GM18499 (cell line): ENCODE measurements at regions not wholly inside any gene's neighbourhood (a gene's known extent, or its start where the extent isn't known, plus 50 kb on each side); places are given as distances from the start of the nearest gene placed in this dataset.

ENCODE experiments used
- ATAC-seq: cut with Tn5 transposase; IDR thresholded peaks from one replicate; pipeline ENCODE4 v1.9.1; 2021; ENCODE audit warnings: moderate number of reproducible peaks; ENCODE audit not compliant: insufficient read depth, unreplicated experiment

DNA sequence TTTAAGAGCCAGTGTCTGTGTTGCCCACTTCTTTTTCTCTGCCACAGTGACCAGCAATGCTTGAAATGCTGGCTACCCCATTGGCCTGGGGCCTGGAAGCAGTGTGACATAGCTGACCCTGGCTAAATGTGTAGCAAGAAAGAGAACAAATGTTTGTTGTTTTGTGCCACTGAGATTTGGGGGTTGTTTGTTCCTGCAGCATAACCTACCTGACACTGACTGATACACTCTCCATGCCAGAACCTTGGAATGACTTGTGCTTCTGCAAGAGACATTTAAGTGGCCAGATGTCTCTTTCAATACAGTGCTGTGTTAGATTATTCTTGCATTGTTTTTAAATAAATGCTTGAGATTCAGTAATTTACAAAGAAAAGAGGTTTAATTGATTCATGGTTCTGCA is 411.5 kb downstream of the TYW1 start:
- no peak for ATAC-seq

DNA sequence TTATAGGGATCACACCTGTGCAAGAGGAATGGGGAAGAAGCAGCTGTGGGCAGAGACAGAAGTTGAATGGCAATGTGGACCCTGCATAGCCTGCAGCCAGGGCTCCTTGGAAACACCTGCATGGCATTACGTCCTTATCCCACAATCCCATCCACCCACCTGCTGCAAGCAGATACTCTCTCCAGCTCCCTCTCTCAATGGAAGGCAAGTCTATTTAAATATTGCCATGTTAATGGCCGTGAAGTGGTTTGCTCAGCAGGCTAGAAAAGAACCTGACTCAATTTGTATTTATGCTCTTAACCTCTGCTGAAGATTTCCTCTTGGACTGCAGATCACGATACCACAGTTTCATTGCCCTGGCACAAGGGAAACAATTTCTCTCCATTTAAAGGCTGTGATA is 417.0 kb downstream of the TYW1 start:
- ATAC-seq: no peak

DNA sequence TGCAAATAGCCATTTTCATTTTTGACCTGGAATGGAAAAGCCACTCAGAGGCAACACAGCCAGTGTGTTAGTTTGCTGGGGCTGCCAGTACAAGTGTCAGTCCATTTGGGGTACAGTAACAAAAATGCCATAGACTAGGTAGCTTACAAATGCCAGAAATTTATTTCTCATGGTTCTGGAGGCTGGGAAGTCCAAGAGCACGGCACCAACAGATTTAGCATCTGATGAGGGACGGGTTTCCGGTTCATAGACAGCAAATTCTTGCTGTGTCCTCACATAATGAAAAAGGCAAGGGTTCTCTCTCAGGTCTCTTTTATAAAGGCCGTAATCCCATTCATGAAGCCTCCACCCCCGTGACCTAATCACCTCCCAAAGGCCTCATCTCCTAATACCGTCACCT is 418.2 kb downstream of the TYW1 start:
- ATAC-seq: no peak

DNA sequence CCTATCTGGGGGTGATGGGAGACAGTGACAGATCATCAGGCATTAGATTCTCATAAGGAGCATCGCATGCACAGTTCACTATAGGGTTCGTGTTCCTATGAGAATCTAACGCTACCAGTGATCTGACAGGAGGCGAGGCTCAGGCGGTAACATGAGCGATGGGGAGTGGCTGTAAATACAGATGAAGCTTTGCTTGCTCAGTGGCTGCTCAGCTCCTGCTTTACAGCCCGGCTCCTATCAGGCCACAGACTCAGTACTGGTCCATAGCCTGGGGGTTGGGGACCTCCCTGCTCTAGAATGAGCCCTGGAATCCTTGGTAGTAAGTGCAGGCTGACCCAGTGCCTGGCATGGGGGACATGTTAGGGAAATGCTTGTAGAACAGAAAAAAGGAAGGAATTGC is 426.0 kb downstream of the TYW1 start:
- no peak for ATAC-seq

DNA sequence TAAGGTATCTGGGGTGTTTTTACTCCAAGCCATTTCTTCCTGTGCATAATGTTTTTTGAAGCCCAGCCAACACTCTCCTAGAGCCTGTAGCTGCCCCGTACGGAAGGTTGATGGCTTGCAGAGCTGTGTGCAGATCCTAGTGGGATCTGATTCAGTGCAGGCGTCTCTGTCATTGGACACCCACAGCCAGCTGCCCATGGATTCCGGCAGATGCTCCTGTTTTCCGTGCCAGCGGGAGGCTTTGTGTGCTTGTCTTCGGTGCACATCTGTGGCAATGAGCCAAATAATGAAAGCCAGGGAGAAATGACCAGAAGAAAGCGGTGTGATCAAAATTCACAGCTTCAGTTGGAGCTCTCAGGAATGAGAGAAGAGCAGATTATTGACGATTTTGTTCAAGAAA is 426.4 kb downstream of the TYW1 start:
- ATAC-seq: no peak

DNA sequence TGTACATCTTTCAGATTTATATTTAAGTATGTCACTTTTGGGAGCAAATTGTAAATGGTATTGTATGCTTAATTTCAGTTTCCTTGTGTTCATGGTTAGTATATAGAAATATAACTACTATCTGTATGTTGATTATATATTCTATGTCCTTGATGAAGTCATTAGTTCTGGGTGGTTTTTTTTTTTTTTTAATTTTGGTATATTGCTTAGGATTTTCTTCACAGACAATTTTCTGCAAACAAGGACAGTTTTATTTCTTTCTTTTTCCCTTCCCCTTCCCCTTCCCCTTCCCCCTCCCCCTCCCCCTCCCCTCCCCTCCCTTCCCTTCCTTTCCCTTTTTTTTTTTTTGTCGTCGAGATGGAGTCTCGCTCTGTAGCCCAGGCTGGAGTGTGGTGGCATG is 430.0 kb downstream of the TYW1 start:
- no peak for ATAC-seq

GRCh38 chr7:67429735-67430134 is 433.1 kb downstream of the TYW1 start:
- no peak for ATAC-seq

DNA sequence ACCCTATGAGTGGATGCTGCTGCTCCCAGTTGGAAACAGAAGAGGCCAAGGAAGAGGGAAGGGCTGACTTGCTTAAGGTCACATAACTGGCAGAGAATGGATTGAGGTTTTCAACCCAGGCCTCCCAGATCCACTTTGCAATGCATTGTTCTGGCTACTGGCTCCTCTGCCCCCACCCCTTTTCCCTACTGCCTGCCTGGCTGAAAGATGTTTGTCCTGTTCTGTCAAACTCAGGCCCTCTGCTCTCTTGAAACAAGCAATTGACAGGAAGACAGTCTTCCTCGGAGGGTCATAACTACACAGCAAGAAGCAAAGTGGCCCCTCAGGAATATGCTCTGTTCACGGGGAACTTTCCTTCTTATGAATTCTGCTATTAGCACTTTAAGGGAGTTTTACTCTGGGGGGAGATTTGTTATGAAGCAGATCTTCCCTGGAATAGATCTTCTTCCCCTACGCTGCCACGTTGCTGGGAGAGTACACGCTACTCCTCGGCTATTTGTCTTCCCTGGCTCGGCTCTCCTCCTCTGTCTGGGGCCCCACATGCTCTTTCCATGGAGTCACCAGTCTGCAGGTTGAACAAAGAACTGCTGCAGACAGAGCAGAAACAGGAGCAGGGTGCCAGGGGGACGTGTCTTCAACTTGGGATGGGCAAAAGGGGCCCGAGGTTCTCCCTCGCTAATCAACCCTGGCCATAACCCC is 436.1 kb downstream of the TYW1 start:
- ATAC-seq: no peak

- no peak for ATAC-seq
These were observed 439.4 kb downstream of the TYW1 start for GRCh38 chr7:67435894-67436535.

DNA sequence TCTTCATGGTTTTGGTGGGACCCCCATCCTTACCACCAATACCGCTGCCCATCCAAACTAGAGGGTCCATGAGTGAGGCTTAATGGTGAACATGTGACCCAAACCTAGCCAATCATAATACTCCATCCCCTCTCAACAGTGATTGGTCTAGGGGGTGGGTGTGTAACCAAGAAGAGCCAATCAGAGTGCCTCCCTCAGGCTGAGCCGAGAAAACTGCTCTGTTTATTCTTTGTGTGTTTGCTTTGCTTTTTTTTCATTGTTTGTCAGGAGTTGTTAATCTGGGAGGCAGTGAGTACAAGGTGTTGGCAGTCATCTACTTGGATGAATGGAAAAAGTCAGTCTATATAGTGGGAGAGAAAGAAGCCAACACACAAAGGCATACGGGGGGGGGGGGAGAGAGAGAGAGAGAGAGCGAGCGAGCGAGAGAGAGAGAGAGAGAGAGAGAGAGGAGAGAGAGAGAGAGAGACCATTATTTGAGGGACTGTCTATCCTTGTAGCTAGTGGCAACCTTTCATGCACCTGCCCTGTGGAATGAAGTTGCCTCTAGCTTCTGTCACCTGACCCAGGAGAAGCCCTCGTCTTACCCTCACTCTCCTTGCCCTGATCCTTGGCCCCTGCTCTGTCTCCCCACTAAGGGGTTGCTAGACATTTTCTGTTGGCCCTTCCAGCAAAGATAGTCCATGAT is 441.7 kb downstream of the TYW1 start:
- no peak for ATAC-seq

DNA sequence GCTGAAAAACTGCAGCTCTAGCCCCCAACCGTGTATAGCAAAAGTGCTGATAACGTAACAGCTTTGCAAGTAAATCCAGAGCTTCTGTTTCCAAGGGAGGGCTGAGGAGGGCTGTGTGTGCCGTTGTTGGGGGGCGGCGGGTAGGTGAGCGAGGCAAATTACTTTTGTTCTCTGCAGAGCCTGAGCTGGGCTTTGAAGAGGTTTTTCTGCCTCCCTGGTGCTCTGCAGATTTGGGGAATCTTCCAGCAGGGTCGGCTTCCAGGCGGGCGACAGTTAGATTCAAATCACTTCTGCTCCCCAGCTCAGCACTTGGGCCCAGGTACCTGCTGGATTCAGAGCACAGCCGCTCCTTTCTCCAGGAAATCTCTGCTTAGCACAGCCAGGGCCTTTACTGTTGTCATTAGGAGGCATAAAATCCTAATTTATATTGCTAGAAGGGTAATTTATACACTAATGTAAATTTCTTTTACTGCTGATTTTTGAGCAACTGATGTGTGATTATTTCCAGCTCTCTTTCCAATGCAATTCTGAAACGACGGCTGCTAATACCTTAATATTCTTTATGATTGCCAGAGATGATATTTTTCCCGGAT is 442.4 kb downstream of the TYW1 start:
- ATAC-seq: no peak

DNA sequence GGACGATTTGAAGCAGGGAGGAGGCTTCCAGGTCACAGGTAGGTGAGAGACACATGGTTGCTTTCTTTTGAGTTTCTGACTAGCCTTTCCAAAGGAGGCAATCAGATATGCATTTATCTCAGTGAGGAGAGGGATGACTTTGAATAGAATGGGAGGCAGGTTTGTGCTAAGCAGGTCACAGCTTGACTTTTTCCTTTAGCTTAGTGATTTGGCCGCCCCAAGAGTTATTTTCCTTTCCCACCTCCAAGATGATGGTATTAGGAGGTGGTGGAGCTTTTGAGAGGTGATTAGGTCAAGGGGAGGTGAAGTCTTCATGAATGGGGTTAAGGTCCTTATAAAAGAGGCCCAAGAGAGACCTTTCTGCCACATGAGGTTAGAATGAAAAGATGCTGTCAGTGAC is 443.7 kb downstream of the TYW1 start:
- no peak for ATAC-seq

DNA sequence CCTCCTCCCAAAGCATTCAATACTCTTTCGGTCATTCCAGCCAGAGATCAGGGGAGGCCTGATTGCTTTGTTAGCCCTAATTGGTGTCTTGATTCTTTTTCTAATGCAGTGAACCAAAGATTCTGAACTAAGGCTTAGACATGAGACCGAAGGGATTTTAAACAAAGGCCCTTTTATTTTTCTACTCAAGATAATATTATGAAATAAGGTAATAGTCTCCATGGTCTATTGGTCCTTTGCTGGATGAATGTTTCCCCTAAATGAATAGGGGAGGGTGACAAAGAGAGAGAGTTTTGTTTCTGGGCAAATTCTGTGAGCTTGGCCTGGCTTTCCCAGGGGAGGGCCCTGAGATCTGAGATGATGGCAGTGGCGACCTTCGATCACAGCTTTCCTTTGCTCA is 449.1 kb downstream of the TYW1 start:
- no peak for ATAC-seq

DNA sequence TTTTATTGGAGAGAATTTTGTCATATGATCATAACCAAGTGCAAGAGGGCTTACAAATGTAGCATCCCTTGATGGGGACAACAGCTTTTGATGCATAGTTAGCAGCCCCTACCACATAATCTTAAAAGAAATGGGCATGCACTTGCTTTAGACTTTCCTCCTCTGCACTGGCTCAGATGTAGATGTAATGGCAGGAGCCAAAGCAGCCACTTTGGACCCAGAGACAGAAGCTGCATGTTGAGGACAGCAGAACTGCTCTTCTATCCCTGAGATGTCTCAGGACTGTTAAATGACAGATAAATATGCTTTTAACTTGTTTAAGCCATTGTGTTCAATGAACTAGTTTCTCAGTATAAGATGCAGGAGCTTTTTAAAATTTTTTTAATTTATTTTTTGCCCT is 450.7 kb downstream of the TYW1 start:
- ATAC-seq: no peak

- ATAC-seq: no peak
These were observed 451.6 kb downstream of the TYW1 start for GRCh38 chr7:67448271-67448670.

DNA sequence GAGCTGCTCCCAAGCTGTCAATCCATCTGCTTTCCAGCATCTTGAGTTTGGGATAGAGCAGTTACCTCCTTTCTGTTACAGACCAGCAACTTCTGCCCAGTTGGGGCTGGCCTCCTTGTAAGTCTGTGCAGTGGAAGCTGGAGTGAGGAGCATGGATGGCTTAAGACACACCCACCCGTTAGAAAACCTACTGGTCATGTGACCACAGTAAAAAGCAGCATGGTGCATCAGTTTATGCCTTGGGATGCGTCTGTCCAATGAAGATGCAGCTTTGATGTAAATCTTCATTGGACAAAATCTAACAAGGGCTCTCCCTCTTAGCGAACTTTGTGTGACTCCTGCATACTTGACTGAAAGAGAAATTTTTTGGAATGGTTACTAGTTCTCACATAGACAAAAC is 453.5 kb downstream of the TYW1 start:
- ATAC-seq: no peak

- no peak for ATAC-seq
These were observed 454.7 kb downstream of the TYW1 start for GRCh38 chr7:67451306-67451705.

DNA sequence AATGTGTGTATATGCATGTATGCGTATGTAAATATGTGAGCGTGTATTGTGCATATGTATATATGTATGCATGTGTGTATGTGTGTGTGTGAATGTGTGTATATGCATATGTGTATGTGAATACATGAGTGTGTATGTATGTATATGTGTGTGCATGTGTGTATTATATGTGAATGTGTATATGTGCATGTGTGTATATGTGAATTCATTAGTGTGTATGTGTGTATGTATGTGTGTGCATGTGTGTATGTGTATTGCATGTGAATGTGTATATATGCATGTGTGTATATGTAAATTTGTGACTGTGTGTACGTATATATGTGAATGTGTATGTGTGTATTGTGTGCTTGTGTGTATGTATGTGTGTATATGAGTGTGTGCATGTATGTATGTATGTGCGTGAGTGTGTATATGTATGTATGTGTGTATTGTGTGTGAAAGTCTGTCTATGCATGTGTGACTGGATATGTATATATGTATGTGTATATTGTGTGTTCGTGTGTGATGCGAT is 455.9 kb downstream of the TYW1 start:
- ATAC-seq: no peak

- ATAC-seq: no peak
These were observed 457.1 kb downstream of the TYW1 start for GRCh38 chr7:67453580-67454380.

DNA sequence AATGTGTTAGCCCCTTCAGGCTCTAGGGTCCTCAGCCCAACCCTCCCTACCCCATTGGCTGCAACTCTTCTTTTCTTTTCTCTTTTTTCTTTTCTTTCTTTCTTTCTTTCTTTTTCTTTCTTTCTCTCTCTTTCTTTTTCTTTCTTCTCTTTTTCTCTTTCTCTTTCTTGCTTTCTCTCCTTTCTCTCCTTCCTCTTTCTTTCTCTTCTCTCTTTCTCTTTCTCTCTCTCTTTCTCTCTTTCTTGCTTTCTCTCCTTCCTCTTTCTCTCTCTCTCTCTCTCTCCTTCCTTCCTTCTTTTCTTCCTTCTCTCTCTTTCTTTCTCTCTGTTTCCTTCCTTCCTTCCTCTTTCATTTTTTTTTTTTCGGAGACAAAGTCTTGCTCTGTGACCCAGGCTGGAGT is 458.9 kb downstream of the TYW1 start:
- no peak for ATAC-seq
